CD4-positive, alpha-beta T cell (primary cell): ENCODE measurements at regions not wholly inside any gene's neighbourhood (a gene's known extent, or its start where the extent isn't known, plus 50 kb on each side); places are given as distances from the start of the nearest gene placed in this dataset.

ENCODE experiments used
- ATAC-seq: fragments of 200-7000 bp; cut with Tn5 transposase; one replicate; pipeline ENCODE4 v1.10.0; 2022; ENCODE audit warnings: mild to moderate bottlenecking; ENCODE audit not compliant: poor library complexity
- CTCF ChIA-PET: fragments of 350-600 bp; sonication (Branson Sonifier 250); formaldehyde crosslinking; loops from one replicate; lab custom pipeline; 2021; ENCODE audit warnings: antibody characterized with exemption, inconsistent platforms; lab: Charles Lee
- POLR2A ChIA-PET: fragments of 350-600 bp; sonication (Branson Sonifier 250); formaldehyde crosslinking; loops from one replicate; lab custom pipeline; 2021; ENCODE audit warnings: antibody characterized with exemption, inconsistent platforms; lab: Charles Lee
- DNase-seq, 14 experiments: peaks; one replicate each; pipeline ENCODE4 v3.0.0-alpha.2; 2013 to 2020; ENCODE audit warnings: mixed read lengths in 2 of 14
- H3K27ac ChIP-seq, 2 donors: one replicate each; pipeline versions ENCODE4 v1.5.1 to v1.7.0; 2013; ENCODE audit warnings: low read length in 2 of 2, low read depth in 1 of 2, mild to moderate bottlenecking in 1 of 2
- H3K27me3 ChIP-seq, 2 experiments: 1 replicate in 1 of 2; 2 replicates in 1 of 2; pipeline versions ENCODE4 v1.6.1 to v1.7.0; 2013; ENCODE audit warnings: low read length in 2 of 2, control low read depth in 1 of 2, mild to moderate bottlenecking in 1 of 2, moderate library complexity in 1 of 2; ENCODE audit not compliant: insufficient read depth in 2 of 2, control insufficient read depth in 1 of 2
- H3K36me3 ChIP-seq: one replicate; pipeline ENCODE4 v1.6.1; 2013; ENCODE audit warnings: low read length, control low read depth; ENCODE audit not compliant: insufficient read depth
- H3K4me1 ChIP-seq: one replicate; pipeline ENCODE4 v1.6.1; 2013; ENCODE audit warnings: low read length, control low read depth; ENCODE audit not compliant: insufficient read depth
- H3K4me3 ChIP-seq: one replicate; pipeline ENCODE4 v1.5.1; 2013; ENCODE audit warnings: mild to moderate bottlenecking, low read length, moderate library complexity
- H3K9me3 ChIP-seq, 2 experiments: 1 replicate in 1 of 2; 2 replicates in 1 of 2; pipeline versions ENCODE4 v1.6.1 to v1.7.0; 2013; ENCODE audit warnings: low read length in 2 of 2, mild to moderate bottlenecking in 2 of 2, control low read depth in 1 of 2, moderate library complexity in 1 of 2; ENCODE audit not compliant: control insufficient read depth in 1 of 2, insufficient read depth in 1 of 2
- H3K27ac Mint-ChIP-seq: one replicate; pipeline ENCODE4 v1.8.0; 2020; ENCODE audit warnings: mixed read lengths
- H3K27me3 Mint-ChIP-seq: one replicate; pipeline ENCODE4 v1.8.0; 2021; ENCODE audit warnings: mixed read lengths
- H3K36me3 Mint-ChIP-seq: one replicate; pipeline ENCODE4 v1.8.0; 2021; ENCODE audit warnings: low read depth, mixed read lengths
- H3K4me1 Mint-ChIP-seq: one replicate; pipeline ENCODE4 v1.8.0; 2021; ENCODE audit warnings: low read depth, mixed read lengths
- H3K4me3 Mint-ChIP-seq: one replicate; pipeline ENCODE4 v1.8.0; 2020; ENCODE audit warnings: mild to moderate bottlenecking, mixed read lengths
- H3K9me3 Mint-ChIP-seq: one replicate; pipeline ENCODE4 v1.8.0; 2020; ENCODE audit warnings: mixed read lengths
- intact Hi-C, 2 experiments: fragments of 100-400 bp; cut with DNase I in 1 of 2; cut with micrococcal nuclease in 1 of 2; formaldehyde crosslinking; loops; one replicate each; pipeline versions ENCODE4 v1.15.1 to v1.9.0; 2023 to 2025; cut with DNase I, micrococcal nuclease
- TF ChIP-seq, protein P1 (sequence below): fragments of 200-600 bp; IDR thresholded peaks from one replicate; pipeline ENCODE4 v1.8.0; 2022; ENCODE audit warnings: antibody characterized with exemption, mild to moderate bottlenecking

- Histone ChIP-seq H3K27ac (no peak overlapping the region), H3K36me3 (no peaks in the 10 kb centered on the region), H3K27me3 (no peaks in the 10 kb centered on the region), H3K9me3 (no peaks in the 10 kb centered on the region), H3K4me1 (no peaks in the 10 kb centered on the region), H3K4me3 (no peak overlapping the region)
- Mint-ChIP-seq H3K4me3 (no peak overlapping the region), H3K27me3 (peaks cover 15% of the 10 kb centered on the region), H3K27ac (no peak overlapping the region), H3K4me1 (no peaks in the 10 kb centered on the region), H3K36me3 (no peaks in the 10 kb centered on the region), H3K9me3 (no peaks in the 10 kb centered on the region)
- intact Hi-C loops, result no loop called here
- POLR2A ChIA-PET, result no interaction called here
- DNase-seq (no peak), ATAC-seq (no peak)
- TF ChIP-seq, protein P1, sequence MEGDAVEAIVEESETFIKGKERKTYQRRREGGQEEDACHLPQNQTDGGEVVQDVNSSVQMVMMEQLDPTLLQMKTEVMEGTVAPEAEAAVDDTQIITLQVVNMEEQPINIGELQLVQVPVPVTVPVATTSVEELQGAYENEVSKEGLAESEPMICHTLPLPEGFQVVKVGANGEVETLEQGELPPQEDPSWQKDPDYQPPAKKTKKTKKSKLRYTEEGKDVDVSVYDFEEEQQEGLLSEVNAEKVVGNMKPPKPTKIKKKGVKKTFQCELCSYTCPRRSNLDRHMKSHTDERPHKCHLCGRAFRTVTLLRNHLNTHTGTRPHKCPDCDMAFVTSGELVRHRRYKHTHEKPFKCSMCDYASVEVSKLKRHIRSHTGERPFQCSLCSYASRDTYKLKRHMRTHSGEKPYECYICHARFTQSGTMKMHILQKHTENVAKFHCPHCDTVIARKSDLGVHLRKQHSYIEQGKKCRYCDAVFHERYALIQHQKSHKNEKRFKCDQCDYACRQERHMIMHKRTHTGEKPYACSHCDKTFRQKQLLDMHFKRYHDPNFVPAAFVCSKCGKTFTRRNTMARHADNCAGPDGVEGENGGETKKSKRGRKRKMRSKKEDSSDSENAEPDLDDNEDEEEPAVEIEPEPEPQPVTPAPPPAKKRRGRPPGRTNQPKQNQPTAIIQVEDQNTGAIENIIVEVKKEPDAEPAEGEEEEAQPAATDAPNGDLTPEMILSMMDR, result no peak
- CTCF ChIA-PET, result no interaction called here
Observed at GRCh38 chr5:169439362-169439761, 138.4 kb upstream of the SLIT3 start.

GRCh38 chr5:169435506-169436229 lies 134.7 kb upstream of the SLIT3 start:
- Mint-ChIP-seq H3K4me1 (no peaks in the 10 kb centered on the region), H3K27ac (no peak overlapping the region), H3K36me3 (no peaks in the 10 kb centered on the region), H3K27me3 (peaks cover 25% of the 10 kb centered on the region), H3K9me3 (no peaks in the 10 kb centered on the region), H3K4me3 (no peak overlapping the region)
- Histone ChIP-seq H3K36me3 (no peaks in the 10 kb centered on the region), H3K27me3 (peaks cover 0 to 3% of the 10 kb centered on the region in 2 experiments), H3K9me3 (no peaks in the 10 kb centered on the region), H3K4me1 (no peaks in the 10 kb centered on the region), H3K27ac (no peak overlapping the region), H3K4me3 (no peak overlapping the region)
- TF ChIP-seq, protein P1, result no peak
- ChIA-PET POLR2A (no interaction called here), CTCF (no interaction called here)
- ATAC-seq (no peak), DNase-seq (no peak)
- intact Hi-C loops, result no loop called here

- Mint-ChIP-seq H3K27me3 (peaks cover 22% of the 10 kb centered on the region), H3K27ac (no peak overlapping the region), H3K4me3 (no peak overlapping the region), H3K9me3 (no peaks in the 10 kb centered on the region), H3K36me3 (no peaks in the 10 kb centered on the region), H3K4me1 (no peaks in the 10 kb centered on the region)
- Histone ChIP-seq H3K27me3 (peaks cover 0 to 3% of the 10 kb centered on the region in 2 experiments), H3K9me3 (no peaks in the 10 kb centered on the region), H3K27ac (no peak overlapping the region), H3K4me1 (no peaks in the 10 kb centered on the region), H3K36me3 (no peaks in the 10 kb centered on the region), H3K4me3 (no peak overlapping the region)
- ChIA-PET CTCF (no interaction called here), POLR2A (no interaction called here)
- no peak for DNase-seq
- intact Hi-C loops, result no loop called here
- ATAC-seq, result no peak
- TF ChIP-seq, protein P1, result no peak
Observed at GRCh38 chr5:169433221-169433651, 132.3 kb upstream of the SLIT3 start.
